Stimulated activated CD4-positive, alpha-beta T cell treated with anti-CD3 and anti-CD28 coated beads, Interleukin-2, amount 100 ng/mL, for 4 hours (primary cell): ENCODE measurements at regions not wholly inside any gene's neighbourhood (a gene's known extent, or its start where the extent isn't known, plus 50 kb on each side); places are given as distances from the start of the nearest gene placed in this dataset.
"Not testable (repeated sequence)": the region's sequence is repeated elsewhere in the genome, so short reads cannot be mapped to it uniquely, and the experiment has no call there.

Experiments
- DNase-seq: peaks from one replicate; pipeline ENCODE4 v3.0.0-alpha.2; 2020; ENCODE audit warnings: low read depth

- DNase-seq, result no peak
These were observed 109.2 kb upstream of the ZNF746 start for GRCh38 chr7:149606826-149607225.

DNA sequence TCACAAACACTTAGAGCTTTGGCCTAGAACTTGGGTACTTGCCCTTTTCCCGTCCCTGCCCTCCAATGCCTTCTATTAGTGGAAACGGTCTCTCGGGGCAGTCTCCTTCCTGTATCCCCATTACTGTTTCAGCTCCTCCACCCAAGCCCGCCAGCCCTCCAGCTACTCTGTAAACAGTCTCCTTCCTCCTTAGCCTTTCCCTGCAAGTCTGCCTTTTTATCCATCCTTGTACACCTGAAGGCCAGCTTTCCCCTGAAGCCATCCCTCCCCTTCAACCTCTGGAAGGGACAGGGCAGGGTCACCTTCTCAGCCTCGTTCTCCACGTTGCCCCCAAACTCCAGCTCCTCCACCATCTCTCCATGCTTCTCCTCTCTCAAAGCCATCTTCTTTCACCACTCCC is 108.1 kb upstream of the ZNF746 start:
- DNase-seq, result no peak

- no peak for DNase-seq
These were observed 106.9 kb upstream of the ZNF746 start for GRCh38 chr7:149604521-149604920.

- not testable (repeated sequence) for DNase-seq
These were observed 103.2 kb upstream of the ZNF746 start for GRCh38 chr7:149600669-149601330.

- no peak for DNase-seq
These were observed 102.1 kb upstream of the ZNF746 start for GRCh38 chr7:149599636-149600206.

GRCh38 chr7:149598721-149599308 is 101.2 kb upstream of the ZNF746 start:
- DNase-seq, result no peak

GRCh38 chr7:149597789-149598188 is 100.2 kb upstream of the ZNF746 start:
- DNase-seq, result not testable (repeated sequence)

GRCh38 chr7:149595541-149595940 is 97.9 kb upstream of the ZNF746 start:
- DNase-seq, result no peak

DNA sequence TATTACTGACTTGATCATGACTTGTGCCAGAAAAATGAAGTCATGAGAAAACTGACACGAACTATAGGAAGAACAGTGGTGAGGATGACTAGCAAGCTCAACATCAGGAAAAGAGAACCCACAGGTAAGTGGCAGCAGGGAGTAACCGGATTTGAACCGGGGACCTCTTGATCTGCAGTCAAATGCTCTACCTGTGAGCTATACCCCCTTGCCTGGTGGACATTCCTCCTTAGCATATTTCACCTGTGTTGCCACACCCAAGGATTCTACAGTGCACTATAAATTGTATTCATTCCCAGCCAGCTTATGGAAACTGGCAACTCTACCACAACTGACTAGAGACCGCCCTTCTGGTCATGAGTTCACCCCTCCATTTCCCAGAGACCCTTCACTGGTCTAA is 97.5 kb upstream of the ZNF746 start:
- no peak for DNase-seq

GRCh38 chr7:149588930-149589329 is 91.3 kb upstream of the ZNF746 start:
- DNase-seq, result no peak

GRCh38 chr7:149586646-149587645 is 89.3 kb upstream of the ZNF746 start:
- DNase-seq, result no peak

- no peak for DNase-seq
These were observed 86.9 kb upstream of the ZNF746 start for GRCh38 chr7:149584530-149584929.

DNA sequence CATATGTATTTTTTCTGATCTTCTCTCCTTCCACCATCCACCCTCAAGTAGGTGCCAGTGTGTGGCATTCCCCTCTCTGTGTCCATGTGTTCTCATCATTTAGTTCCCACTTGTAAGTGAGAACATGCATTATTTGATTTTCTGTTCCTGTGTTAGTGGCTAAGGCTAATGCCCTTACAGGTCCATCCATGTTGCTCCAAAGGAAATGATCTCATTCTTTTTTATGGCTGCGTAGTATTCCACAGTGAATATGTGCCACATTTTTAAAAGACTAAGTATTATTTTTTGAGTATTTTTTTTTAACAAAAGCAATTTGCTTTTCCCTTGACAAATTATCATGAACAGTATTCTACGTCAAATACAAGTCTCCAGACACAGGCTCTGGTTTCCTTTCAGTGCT is 86.4 kb upstream of the ZNF746 start:
- no peak for DNase-seq

DNA sequence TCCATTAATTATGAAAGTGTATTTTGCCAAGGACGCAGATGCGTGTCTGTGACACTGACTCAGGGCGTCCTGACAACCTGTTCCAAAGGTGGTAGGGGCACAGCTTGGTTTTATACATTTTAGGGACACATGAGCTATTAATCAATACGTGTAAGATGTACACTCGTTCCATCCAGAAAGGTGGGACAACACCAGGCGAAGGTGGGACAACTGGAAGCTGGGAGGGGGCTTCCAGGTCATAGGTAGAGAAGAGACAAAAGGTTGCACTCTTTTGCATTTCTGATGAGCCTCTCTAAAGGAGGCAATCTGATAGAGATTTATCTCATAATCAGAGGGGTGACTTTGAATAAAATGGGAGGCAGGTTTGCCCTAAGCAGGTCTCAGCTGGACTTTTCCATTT is 82.7 kb upstream of the ZNF746 start:
- DNase-seq, result no peak

DNA sequence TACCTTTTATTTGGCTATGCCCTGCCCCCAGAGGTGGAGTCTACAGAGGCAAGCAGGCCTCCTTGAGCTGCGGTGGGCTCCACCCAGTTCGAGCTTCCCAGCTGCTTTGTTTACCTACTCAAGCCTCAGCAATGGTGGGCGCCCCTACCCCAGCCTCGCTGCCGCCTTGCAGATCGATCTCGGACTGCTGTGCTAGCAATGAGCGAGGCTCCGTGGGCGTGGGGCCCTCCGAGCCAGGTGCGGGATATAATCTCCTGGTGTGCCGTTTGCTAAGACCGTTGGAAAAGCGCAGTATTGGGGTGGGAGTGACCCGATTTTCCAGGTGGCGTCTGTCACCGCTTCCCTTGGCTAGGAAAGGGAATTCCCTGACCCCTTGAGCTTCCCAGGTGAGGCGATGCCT is 81.8 kb upstream of the ZNF746 start:
- not testable (repeated sequence) for DNase-seq

DNA sequence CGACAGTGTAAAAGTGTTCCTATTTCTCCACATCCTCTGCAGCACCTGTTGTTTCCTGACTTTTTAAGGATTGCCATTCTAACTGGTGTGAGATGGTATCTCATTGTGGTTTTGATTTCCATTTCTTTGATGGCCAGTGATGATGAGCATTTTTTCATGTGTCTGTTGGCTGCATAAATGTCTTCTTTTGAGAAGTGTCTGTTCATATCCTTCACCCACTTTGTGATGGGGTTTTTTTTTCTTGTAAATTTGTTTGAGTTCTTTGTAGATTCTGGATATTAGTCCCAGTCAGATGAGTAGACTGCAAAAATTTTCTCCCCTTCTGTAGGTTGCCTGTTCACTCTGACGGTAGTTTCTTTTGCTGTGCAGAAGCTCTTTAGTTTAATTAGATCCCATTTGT is 76.8 kb upstream of the ZNF746 start:
- DNase-seq, result not testable (repeated sequence)

DNA sequence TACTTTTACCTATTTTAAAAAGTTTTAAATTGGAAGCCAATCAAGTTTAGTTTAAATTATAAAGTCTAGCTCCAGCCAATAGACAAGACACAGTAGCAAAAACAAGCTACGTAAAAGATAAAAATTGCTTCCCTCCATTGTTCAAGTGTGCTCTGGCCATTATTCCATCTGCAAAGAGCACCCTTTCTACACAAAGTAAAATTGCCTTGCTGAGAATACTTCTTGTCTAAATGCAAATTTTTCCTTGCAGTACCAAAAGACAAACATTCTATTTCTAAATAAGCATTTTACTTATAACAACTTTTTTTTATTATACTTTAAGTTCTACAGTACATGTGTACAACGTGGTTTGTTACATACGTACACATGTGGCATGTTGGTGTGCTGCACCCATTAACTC is 75.9 kb upstream of the ZNF746 start:
- no peak for DNase-seq

DNA sequence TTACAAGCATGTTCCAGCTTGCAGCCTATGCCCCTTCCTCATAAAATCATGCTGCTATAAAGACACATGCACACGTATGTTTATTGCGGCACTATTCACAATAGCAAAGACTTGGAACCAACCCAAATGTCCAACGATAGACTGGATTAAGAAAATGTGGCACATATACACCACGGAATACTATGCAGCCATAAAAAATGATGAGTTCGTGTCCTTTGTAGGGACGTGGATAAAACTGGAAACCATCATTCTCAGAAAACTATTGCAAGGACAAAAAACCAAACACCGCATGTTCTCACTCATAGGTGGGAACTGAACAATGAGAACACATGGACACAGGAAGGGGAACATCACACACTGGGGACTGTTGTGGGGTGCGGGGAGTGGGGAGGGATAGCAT is 75.3 kb upstream of the ZNF746 start:
- not testable (repeated sequence) for DNase-seq

DNA sequence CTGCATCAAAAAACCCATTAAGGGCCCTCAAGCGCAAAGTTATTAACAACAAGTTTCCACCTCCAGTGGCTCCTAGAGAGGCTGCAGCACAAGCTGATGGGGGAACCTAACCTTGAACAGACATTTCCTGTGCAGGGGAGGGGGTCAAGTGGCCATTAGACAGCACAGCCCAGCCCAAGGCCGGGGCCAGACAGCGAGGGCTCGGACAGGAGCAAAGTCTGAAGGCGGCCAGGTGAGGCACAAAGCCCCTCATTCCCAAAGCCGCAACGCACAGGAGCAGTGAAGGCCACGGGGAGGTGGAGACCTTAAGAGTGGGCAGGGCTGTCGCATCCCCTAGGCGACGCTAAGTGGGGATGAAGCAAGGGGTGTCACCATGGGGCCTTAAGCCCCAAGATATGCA is 73.2 kb upstream of the ZNF746 start:
- no peak for DNase-seq

DNA sequence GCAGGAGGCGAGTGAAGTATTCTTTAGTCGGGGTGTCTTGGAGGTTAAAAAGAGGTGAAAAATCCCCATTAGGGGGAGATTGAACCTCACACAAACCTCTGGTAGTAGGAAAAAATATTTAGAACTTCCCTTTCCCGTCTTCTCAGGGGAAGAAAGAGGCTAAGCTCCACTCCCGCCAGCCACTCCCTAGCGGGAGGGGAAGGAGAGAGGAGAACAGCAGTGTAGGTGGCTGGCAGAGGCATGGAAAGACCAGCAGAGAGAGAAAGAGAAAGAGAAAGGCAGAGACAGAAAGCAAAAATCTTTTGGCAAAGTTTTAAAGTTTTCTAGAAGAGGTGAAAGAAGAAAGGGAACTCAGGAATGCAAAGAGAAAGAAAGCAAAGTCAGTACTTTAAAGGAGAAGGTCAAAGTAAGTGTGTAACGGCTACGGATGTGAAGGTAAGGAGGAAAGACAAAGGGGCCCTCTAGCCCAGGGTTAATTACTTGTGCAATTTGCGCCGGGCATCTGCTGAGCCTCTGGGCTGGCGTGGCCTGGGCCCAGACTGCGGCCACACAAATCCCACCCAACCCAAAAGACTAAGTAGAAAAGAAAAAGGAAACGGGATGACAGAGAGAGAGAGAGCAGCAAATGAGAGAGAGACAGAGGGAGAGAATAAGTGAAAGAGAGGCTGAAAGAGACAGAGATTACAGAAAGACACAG is 72.3 kb upstream of the ZNF746 start:
- DNase-seq, result no peak

DNA sequence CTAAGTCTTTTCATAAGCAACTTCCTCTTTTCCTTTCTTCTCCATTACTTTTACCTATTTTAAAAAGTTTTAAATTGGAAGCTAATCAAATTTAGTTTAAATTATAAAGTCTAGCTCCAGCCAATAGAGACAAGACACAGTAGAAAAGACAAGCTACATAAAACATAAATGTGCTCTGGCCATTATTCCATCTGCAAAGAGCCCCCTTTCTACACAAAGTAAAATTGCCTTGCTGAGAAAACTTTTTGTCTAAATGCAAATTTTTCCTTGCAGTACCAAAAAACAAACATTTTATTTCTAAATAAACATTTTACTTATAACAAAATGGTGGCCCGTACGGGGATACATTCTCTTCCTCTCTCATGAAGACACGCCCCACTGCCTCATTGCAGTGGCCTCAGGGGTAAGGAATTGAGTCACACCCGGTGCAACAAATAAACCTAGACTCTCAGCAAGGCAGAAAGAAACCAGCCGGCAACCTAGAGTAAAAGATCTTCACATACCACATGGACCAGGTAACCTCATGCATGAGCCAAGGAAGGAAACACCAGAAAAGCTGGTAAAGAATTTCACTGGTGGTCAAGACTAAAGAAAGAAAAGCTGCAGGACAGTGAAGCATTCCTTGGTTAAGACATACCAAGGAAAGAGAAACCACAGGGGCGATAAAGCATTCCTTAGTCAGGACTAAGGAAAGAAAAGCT is 71.6 kb upstream of the ZNF746 start:
- no peak for DNase-seq
